ENCODE measurements at regions not wholly inside any gene's neighbourhood (a gene's known extent, or its start where the extent isn't known, plus 50 kb on each side); places are given as distances from the start of the nearest gene placed in this dataset.

- H3K9me3 ChIP-seq (ENCODE audit: severe bottlenecking), result no peaks in the 10 kb centered on the region
- no peak for TF ChIP-seq CTCF (IDR thresholded peaks at IDR 0.05; ENCODE audit: low read depth, low read length)
- DNase-seq, result no peak
- H3K27ac ChIP-seq, result no peak overlapping the region
- peaks cover 55% of the 10 kb centered on the region for H3K27me3 ChIP-seq (ENCODE audit: insufficient read depth, low read depth, severe bottlenecking)
- no peak overlapping the region for H3K4me3 ChIP-seq (ENCODE audit: low read depth, low read length)
- no peaks in the 10 kb centered on the region for H3K36me3 ChIP-seq
Observed at GRCh38 chr12:114579389-114579788, 104.6 kb downstream of the TBX3 start.

DNA sequence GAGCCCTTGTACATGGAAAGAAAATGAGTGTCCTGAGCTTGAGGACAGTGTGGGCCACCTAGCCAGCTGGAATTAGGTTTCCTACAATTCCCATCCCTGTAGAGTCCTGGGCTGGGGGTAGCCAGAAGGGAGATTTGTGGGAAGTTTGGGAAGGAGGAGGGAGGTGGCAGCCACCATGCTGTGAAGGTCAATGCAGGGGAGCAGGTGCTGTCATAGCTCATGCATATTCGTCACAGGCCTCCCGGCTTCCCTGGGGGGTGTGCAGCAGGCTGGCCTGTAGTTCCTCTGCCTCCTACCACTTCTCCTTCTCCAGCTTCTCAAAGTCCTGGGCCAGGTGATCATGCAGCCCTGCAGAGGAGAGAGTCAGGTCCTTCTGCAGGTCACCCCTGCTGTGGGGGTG lies 121.3 kb downstream of the TBX3 start:
- no peak for TF ChIP-seq CTCF (IDR thresholded peaks at IDR 0.05; ENCODE audit: low read depth, low read length)
- H3K4me3 ChIP-seq (ENCODE audit: low read depth, low read length), result no peak overlapping the region
- H3K9me3 ChIP-seq (ENCODE audit: severe bottlenecking), result no peaks in the 10 kb centered on the region

GRCh38 chr12:114555451-114555850 lies 128.5 kb downstream of the TBX3 start:
- Histone ChIP-seq H3K27me3 (ENCODE audit: insufficient read depth, low read depth, severe bottlenecking) (peaks cover 85% of the 10 kb centered on the region), H3K36me3 (no peaks in the 10 kb centered on the region), H3K27ac (no peak overlapping the region), H3K9me3 (ENCODE audit: severe bottlenecking) (no peaks in the 10 kb centered on the region), H3K4me3 (ENCODE audit: low read depth, low read length) (no peak overlapping the region)
- no peak for TF ChIP-seq CTCF (IDR thresholded peaks at IDR 0.05; ENCODE audit: low read depth, low read length)
- DNase-seq, result no peak

More for the DNA sequence above, 121.3 kb downstream of the TBX3 start:
- Histone ChIP-seq H3K36me3 (no peaks in the 10 kb centered on the region), H3K27me3 (ENCODE audit: insufficient read depth, low read depth, severe bottlenecking) (peaks cover 46% of the 10 kb centered on the region), H3K27ac (no peak overlapping the region)
- no peak for DNase-seq

DNA sequence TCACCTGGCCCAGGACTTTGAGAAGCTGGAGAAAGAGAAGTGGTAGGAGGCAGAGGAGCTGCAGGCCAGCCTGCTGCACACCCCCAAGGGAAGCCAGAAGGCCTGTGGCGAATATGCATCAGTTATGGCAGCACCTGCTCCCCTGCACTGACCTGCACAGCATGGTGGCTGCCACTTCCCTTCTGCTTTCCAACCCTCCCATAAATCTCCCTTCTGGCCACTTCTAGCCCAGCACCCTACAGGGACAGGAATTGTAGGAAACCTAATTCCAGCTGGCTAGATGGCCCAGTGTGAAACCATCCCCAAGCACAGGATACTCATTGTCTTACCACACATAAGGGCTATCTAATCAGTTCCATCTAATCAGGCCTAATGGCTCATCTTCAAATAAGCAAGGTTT lies 136.3 kb downstream of the TBX3 start:
- Histone ChIP-seq H3K4me3 (ENCODE audit: low read depth, low read length) (no peak overlapping the region), H3K27me3 (ENCODE audit: insufficient read depth, low read depth, severe bottlenecking) (peaks cover 68% of the 10 kb centered on the region), H3K9me3 (ENCODE audit: severe bottlenecking) (no peaks in the 10 kb centered on the region), H3K36me3 (no peaks in the 10 kb centered on the region), H3K27ac (no peak overlapping the region)
- no peak for TF ChIP-seq CTCF (IDR thresholded peaks at IDR 0.05; ENCODE audit: low read depth, low read length)
- DNase-seq, result no peak

- no peak overlapping the region for H3K4me3 ChIP-seq (ENCODE audit: low read depth, low read length)
- H3K27ac ChIP-seq, result no peak overlapping the region
- H3K36me3 ChIP-seq, result no peaks in the 10 kb centered on the region
- no peaks in the 10 kb centered on the region for H3K9me3 ChIP-seq (ENCODE audit: severe bottlenecking)
- no peak for DNase-seq
- TF ChIP-seq CTCF (IDR thresholded peaks at IDR 0.05; ENCODE audit: low read depth, low read length), result no peak
- H3K27me3 ChIP-seq (ENCODE audit: insufficient read depth, low read depth, severe bottlenecking), result peaks cover 49% of the 10 kb centered on the region
Observed at GRCh38 chr12:114530417-114530816, 124.5 kb upstream of the TBX5 start.

GRCh38 chr12:114529966-114530365 lies 124.0 kb upstream of the TBX5 start:
- Histone ChIP-seq H3K27ac (no peak overlapping the region), H3K4me3 (ENCODE audit: low read depth, low read length) (no peak overlapping the region), H3K27me3 (ENCODE audit: insufficient read depth, low read depth, severe bottlenecking) (peaks cover 50% of the 10 kb centered on the region), H3K36me3 (no peaks in the 10 kb centered on the region), H3K9me3 (ENCODE audit: severe bottlenecking) (no peaks in the 10 kb centered on the region)
- TF ChIP-seq CTCF (IDR thresholded peaks at IDR 0.05; ENCODE audit: low read depth, low read length), result no peak
- no peak for DNase-seq

All from WERI-Rb-1 (cell line).